K562 (cell line): ENCODE measurements at regions not wholly inside any gene's neighbourhood (a gene's known extent, or its start where the extent isn't known, plus 50 kb on each side); places are given as distances from the start of the nearest gene placed in this dataset.

Experiments used
- ATAC-seq: fragments of 200-7000 bp; cut with Tn5 transposase; 3 replicates; pipeline ENCODE4 v1.9.1; 2020; ENCODE audit warnings: moderate library complexity
- BruUV-seq: library from RNA; stranded (reverse); fragments of 400-500 nt; replicated peaks from 2 replicates; lab custom pipeline; 2021; lab: Mats Ljungman, UMichigan
- CTCF ChIA-PET: fragments of 300-600 bp; formaldehyde crosslinking; extraction: SDS; loops from one replicate; lab custom pipeline; 2021; ENCODE audit warnings: low intra/inter-chr PET ratio; lab: Yijun Ruan, JAX
- POLR2A ChIA-PET: fragments of 300-600, 350-650 bp; sonication (Branson Sonifier 250); formaldehyde crosslinking; extraction: SDS; loops from one replicate; lab custom pipeline; 2021; ENCODE audit warnings: antibody characterized with exemption, inconsistent platforms; lab: Yijun Ruan, JAX
- DNase-seq, 4 experiments: peaks; one replicate each; pipeline versions ENCODE4 v3.0.0 to v3.0.0-alpha.2; 2011 to 2018; ENCODE audit warnings: low spot score in 3 of 4, mixed read lengths in 3 of 4; ENCODE audit errors: extremely low read depth in 1 of 4
- FAIRE-seq: peaks from 2 replicates; lab custom pipeline; 2011; peaks lifted over from hg19 to GRCh38; lab: Jason Lieb, UNC
- H2AFZ ChIP-seq: 2 replicates; pipeline ENCODE4 v1.6.0; 2011; ENCODE audit warnings: low read depth, low read length, control low read depth, inconsistent platforms
- H3K27ac ChIP-seq: fragments of 200-600 bp; 3 replicates; pipeline ENCODE4 v1.8.0; 2011; ENCODE audit warnings: low read depth, mild to moderate bottlenecking, control low read depth, inconsistent platforms, low read length, moderate library complexity, mixed read lengths; ENCODE audit errors: extremely low read depth
- H3K27me3 ChIP-seq, 2 experiments: fragments of 300-600 bp in 1 of 2; 2 replicates in 1 of 2; 3 replicates in 1 of 2; pipeline versions ENCODE4 v1.6.0 to v1.8.0; 2011; ENCODE audit warnings: inconsistent platforms in 2 of 2, low read length in 2 of 2, mild to moderate bottlenecking in 1 of 2, mixed read lengths in 1 of 2, moderate library complexity in 1 of 2; ENCODE audit not compliant: control insufficient read depth in 2 of 2, insufficient read depth in 2 of 2
- H3K36me3 ChIP-seq: fragments of 300-600 bp; 3 replicates; pipeline ENCODE4 v1.8.0; 2011; ENCODE audit warnings: mild to moderate bottlenecking, low read length, inconsistent platforms; ENCODE audit not compliant: control insufficient read depth, insufficient read depth
- H3K4me1 ChIP-seq, 2 experiments: fragments of 200-600 bp in 1 of 2; replicated peaks in 1 of 2; 2 replicates in 1 of 2; 3 replicates in 1 of 2; pipeline versions ENCODE4 v1.5.1 to v1.8.0; 2011; ENCODE audit warnings: inconsistent platforms in 2 of 2, low read length in 2 of 2, mild to moderate bottlenecking in 1 of 2, mixed read lengths in 1 of 2, moderate library complexity in 1 of 2; ENCODE audit not compliant: control insufficient read depth in 2 of 2, insufficient read depth in 2 of 2
- H3K4me2 ChIP-seq: 2 replicates; pipeline ENCODE4 v1.6.1; 2011; ENCODE audit warnings: low read length, control low read depth, inconsistent platforms, mixed read lengths; ENCODE audit not compliant: insufficient read depth
- H3K4me3 ChIP-seq: fragments of 200-600 bp; sonication (generic), shearing (Covaris generic); 2 replicates; pipeline ENCODE4 v1.5.1; 2016; ENCODE audit warnings: control low read depth, inconsistent platforms
- H3K79me2 ChIP-seq: fragments of 200-600 bp; 3 replicates; pipeline ENCODE4 v1.8.0; 2011; ENCODE audit warnings: low read length, inconsistent platforms; ENCODE audit not compliant: control insufficient read depth, insufficient read depth
- H3K9ac ChIP-seq, 2 experiments: 2 replicates each; pipeline versions ENCODE4 v1.6.0 to v1.6.1; 2011; ENCODE audit warnings: low read depth in 2 of 2, low read length in 2 of 2, control low read depth in 1 of 2, inconsistent platforms in 1 of 2, mild to moderate bottlenecking in 1 of 2, mixed read lengths in 1 of 2; ENCODE audit not compliant: insufficient read depth in 1 of 2
- H3K9me1 ChIP-seq: one replicate; pipeline ENCODE4 v1.6.0; 2011; ENCODE audit warnings: inconsistent platforms, mild to moderate bottlenecking, low read length, moderate library complexity; ENCODE audit not compliant: control insufficient read depth, insufficient read depth
- H3K9me3 ChIP-seq: replicated peaks from 2 replicates; pipeline ENCODE4 v1.5.1; 2011; ENCODE audit warnings: low read depth, low read length, inconsistent platforms; ENCODE audit not compliant: control insufficient read depth, insufficient read depth
- H4K20me1 ChIP-seq: replicated peaks from 2 replicates; pipeline ENCODE4 v1.6.1; 2011; ENCODE audit warnings: low read length, inconsistent platforms, mixed read lengths; ENCODE audit not compliant: control insufficient read depth, insufficient read depth
- ATF1 ChIP-seq, 2 experiments: fragments of 450-650 bp in 1 of 2; IDR thresholded peaks; 2 replicates each; pipeline ENCODE4 v1.6.1; 2016; ENCODE audit warnings: missing compliant biosample characterization in 1 of 2, missing genetic modification characterization in 1 of 2
- BMI1 ChIP-seq: fragments of 150-350 bp; IDR thresholded peaks from 2 replicates; pipeline ENCODE4 v1.6.1; 2014; ENCODE audit warnings: low read length
- CREM ChIP-seq: IDR thresholded peaks from 2 replicates; pipeline ENCODE4 v1.6.1; 2014; ENCODE audit warnings: antibody characterized with exemption, low read depth
- HBP1 ChIP-seq: fragments of 450-650 bp; formaldehyde crosslinking; IDR thresholded peaks from 2 replicates; pipeline ENCODE4 v1.4.0; 2022; ENCODE audit warnings: missing genetic modification characterization
- MAFF ChIP-seq: IDR thresholded peaks from 2 replicates; pipeline ENCODE4 v1.6.1; 2012; ENCODE audit warnings: low read length, improper control_type of control experiment
- MYNN ChIP-seq, 2 experiments: sonication (generic); formaldehyde crosslinking in 1 of 2; IDR thresholded peaks; 2 replicates each; pipeline versions ENCODE4 v1.5.0 to v1.6.1; 2016 to 2020; ENCODE audit warnings: antibody characterized with exemption in 1 of 2, missing genetic modification reagents in 1 of 2
- PBX2 ChIP-seq, 2 experiments: IDR thresholded peaks in 1 of 2; conservative IDR thresholded peaks in 1 of 2; 2 replicates each; pipeline ENCODE4 v1.6.1; 2016; ENCODE audit warnings: low read depth in 2 of 2, mild to moderate bottlenecking in 1 of 2, missing compliant biosample characterization in 1 of 2, missing genetic modification characterization in 1 of 2, moderate library complexity in 1 of 2
- PTTG1 ChIP-seq: fragments of 450-650 bp; IDR thresholded peaks from 2 replicates; pipeline ENCODE4 v1.6.1; 2016; ENCODE audit warnings: low read depth, mild to moderate bottlenecking, missing genetic modification characterization, missing compliant biosample characterization
- ZBTB12 ChIP-seq: fragments of 250-450 bp; sonication (Bioruptor Pico); IDR thresholded peaks from 2 replicates; pipeline ENCODE4 v1.4.0; 2020
- ZBTB8A ChIP-seq: fragments of 450-650 bp; IDR thresholded peaks from 2 replicates; pipeline ENCODE4 v1.6.1; 2018; ENCODE audit warnings: mild to moderate bottlenecking, moderate library complexity; ENCODE audit not compliant: partially characterized antibody
- ZNF24 ChIP-seq: fragments of 450-650 bp; IDR thresholded peaks from 2 replicates; pipeline ENCODE4 v1.6.1; 2016
- WGBS: fragments of 100-300 bp; shearing (Covaris generic); methylation state at CpG from one replicate; pipeline ENCODE4 v1.1.6; 2016; ENCODE audit warnings: low coverage, mixed read lengths; ENCODE audit not compliant: insufficient coverage; ENCODE audit errors: missing lambda C conversion rate; 5-methylcytosine and 5-hydroxymethylcytosine counted together
- in situ Hi-C: fragments of 300-500 bp; cut with MboI; formaldehyde crosslinking; loops from 4 replicates; pipeline ENCODE4 v1.15.0; 2018; ENCODE audit warnings: inconsistent platforms, mixed read lengths
- intact Hi-C: fragments of 100-400 bp; cut with micrococcal nuclease; formaldehyde crosslinking; loops from 2 replicates; pipeline ENCODE4 v1.14.2; 2022

- no TSS peak for BruUV-seq
- CTCF ChIA-PET, result no interaction called here
- FAIRE-seq (no peak), DNase-seq (no peak)
- Histone ChIP-seq H3K4me2 (no peak overlapping the region), H3K27ac (no peak overlapping the region), H3K9me1 (no peaks in the 10 kb centered on the region)
- POLR2A ChIA-PET, result no interaction called here
- TF ChIP-seq PTTG1, result no peak
- TF ChIP-seq, all 486 proteins: peak for 0
- Histone ChIP-seq H3K9me3 (no peaks in the 10 kb centered on the region), H3K9ac (no peak overlapping the region), H3K36me3 (no peaks in the 10 kb centered on the region), H3K27me3 (peaks cover 5 to 26% of the 10 kb centered on the region in 2 experiments; a peak in 3 of 5 replicates), H3K4me3 (no peak overlapping the region), H4K20me1 (no peaks in the 10 kb centered on the region), H3K4me1 (no peaks in the 10 kb centered on the region), H2AFZ (no peak overlapping the region), H3K79me2 (no peaks in the 10 kb centered on the region)
- in situ Hi-C loops (no loop called here), intact Hi-C loops (no loop called here)
- WGBS, result 0% methylated on average over 2 of the region's 2 CpGs
- no peak for ATAC-seq
Measured at GRCh38 chr2:158893474-158893873, 75.0 kb upstream of the TANC1 start.

- ChIA-PET POLR2A (no interaction called here), CTCF (no interaction called here)
- no peaks in the 10 kb centered on the region for H3K9me3 ChIP-seq
- no TSS peak for BruUV-seq
- H3K4me2 ChIP-seq, result no peak overlapping the region
- WGBS, result under 1% methylated on average over 5 of the region's 5 CpGs
- FAIRE-seq, result no peak
- no peaks in the 10 kb centered on the region for H3K9me1 ChIP-seq
- H3K4me3 ChIP-seq, result no peak overlapping the region
- H3K4me1 ChIP-seq, result no peaks in the 10 kb centered on the region
- ATAC-seq, result no peak
- no peak overlapping the region for H2AFZ ChIP-seq
- H4K20me1 ChIP-seq, result no peaks in the 10 kb centered on the region
- H3K27ac ChIP-seq, result no peak overlapping the region
- DNase-seq, result peak in 1 of 4 experiments; percentile 12
- in situ Hi-C loops, result no loop called here
- intact Hi-C loops, result no loop called here
- H3K9ac ChIP-seq, result no peak overlapping the region
- H3K36me3 ChIP-seq, result no peaks in the 10 kb centered on the region
- H3K79me2 ChIP-seq, result no peaks in the 10 kb centered on the region
- H3K27me3 ChIP-seq, result peaks cover 5 to 26% of the 10 kb centered on the region in 2 experiments; a peak in 3 of 5 replicates
- TF ChIP-seq CREM (peak; percentile 44; the same call in 1 of the 2 replicates), MAFF (no peak), BMI1 (no peak), ZNF24 (no peak), MYNN (IDR thresholded peaks at IDR 0.05) (no peak), MYNN (CRISPR knock-in tag; IDR thresholded peaks at IDR 0.05) (no peak), PBX2 (CRISPR knock-in tag; IDR thresholded peaks at IDR 0.05; ENCODE audit: low read depth) (no peak), PBX2 (tag; conservative IDR thresholded peaks at IDR 0.05; ENCODE audit: low read depth) (peak; percentile 55), HBP1 (CRISPR knock-in tag) (no peak), ATF1 (CRISPR knock-in tag; IDR thresholded peaks at IDR 0.05) (no peak), ATF1 (tag; IDR thresholded peaks at IDR 0.05) (peak; percentile 53; the same call in 1 of the 2 replicates), ZBTB8A (no peak), ZBTB12 (CRISPR knock-in tag) (peak; percentile 36; the same call in 1 of the 2 replicates)
Measured at GRCh38 chr2:158894078-158894477, 74.4 kb upstream of the TANC1 start.
